ENCODE measurements at regions not wholly inside any gene's neighbourhood (a gene's known extent, or its start where the extent isn't known, plus 50 kb on each side); places are given as distances from the start of the nearest gene placed in this dataset.
A peak's percentile ranks its signal among the peaks of the same experiment; 100 is the strongest.
"Not testable (repeated sequence)": the region's sequence is repeated elsewhere in the genome, so short reads cannot be mapped to it uniquely, and the experiment has no call there.

DNA sequence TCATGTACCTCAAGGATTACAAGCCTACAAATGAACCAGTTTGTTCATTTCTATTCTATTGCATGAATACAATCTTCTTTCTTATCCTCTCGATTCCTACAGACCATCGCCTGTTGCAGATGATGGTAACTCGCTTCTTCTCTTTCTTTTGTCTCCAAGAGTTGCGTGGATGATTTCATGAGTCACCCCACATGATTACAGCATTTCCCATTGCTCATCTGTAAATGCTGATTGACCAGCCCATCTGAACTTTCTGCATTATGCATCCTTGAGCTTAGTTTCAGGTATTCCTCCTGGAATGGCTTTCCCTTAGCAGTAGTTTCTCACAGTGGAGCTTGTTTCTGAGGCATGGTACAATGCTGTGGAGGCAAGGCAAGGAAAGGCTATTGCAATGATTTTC, 109.6 kb upstream of the TOPAZ1 start:
- DNase-seq (ENCODE audit: low spot score in 2 of 2): no peak
- H3K4me3 ChIP-seq: no peak overlapping the region
- in situ Hi-C loops (cut with MboI; ENCODE audit: low sequenced_read_pairs): no loop called here

DNA sequence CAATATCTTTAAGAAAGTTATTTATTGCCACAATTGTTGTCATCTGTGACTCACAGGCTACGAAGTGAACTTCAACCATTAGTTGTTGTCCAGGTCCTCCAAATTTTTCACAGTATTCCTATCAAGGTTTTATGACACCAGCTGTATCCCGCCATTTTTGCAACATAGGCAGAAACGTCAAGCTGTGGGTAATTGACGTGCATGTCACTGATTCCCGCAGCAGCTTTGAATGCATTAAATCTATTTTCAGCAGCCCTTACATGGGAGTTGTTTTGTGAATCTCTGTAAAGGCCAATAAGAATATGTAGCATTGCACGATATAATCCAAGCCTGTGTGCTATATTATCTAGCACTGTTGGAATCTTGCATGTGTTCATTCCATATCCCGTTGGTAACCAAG, 109.1 kb upstream of the TOPAZ1 start:
- no peaks in the 10 kb centered on the region for H3K36me3 ChIP-seq (replicated peaks)
- H3K4me1 ChIP-seq: no peaks in the 10 kb centered on the region
- in situ Hi-C loops (cut with MboI; ENCODE audit: low sequenced_read_pairs): no loop called here
- H3K4me3 ChIP-seq: no peak overlapping the region
- H3K9me3 ChIP-seq: no peaks in the 10 kb centered on the region
- no peak for DNase-seq (ENCODE audit: low spot score in 2 of 2)
- 0 out of 2 replicates have a peak, but pooled peaks cover 3% of the 10 kb centered on the region for H3K27me3 ChIP-seq (ENCODE audit: low read depth)

More for the DNA sequence above, 109.6 kb upstream of the TOPAZ1 start:
- H3K9me3 ChIP-seq: no peaks in the 10 kb centered on the region
- H3K27me3 ChIP-seq (ENCODE audit: low read depth): 0 out of 2 replicates have a peak, but pooled peaks cover 3% of the 10 kb centered on the region
- H3K36me3 ChIP-seq (replicated peaks): no peaks in the 10 kb centered on the region
- H3K4me1 ChIP-seq: no peaks in the 10 kb centered on the region

DNA sequence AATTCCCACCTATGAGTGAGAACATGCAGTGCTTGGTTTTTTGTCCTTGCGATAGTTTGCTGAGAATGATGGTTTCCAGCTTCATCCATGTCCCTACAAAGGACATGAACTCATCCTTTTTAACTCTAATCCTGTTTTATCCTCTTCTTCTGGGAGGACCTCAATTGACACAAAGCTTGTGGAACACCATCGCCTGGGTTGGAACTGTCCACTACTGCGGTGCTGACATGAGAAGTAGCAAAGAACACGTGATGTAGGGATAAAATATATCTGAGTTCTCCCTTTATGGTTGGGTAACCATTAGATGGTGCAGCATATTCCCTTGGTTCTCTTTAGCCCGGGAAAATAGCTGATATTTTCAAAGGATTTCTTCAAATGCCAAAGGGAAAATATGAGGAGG, 105.3 kb upstream of the TOPAZ1 start:
- in situ Hi-C loops (cut with MboI; ENCODE audit: low sequenced_read_pairs): no loop called here
- Histone ChIP-seq H3K4me3 (no peak overlapping the region), H3K9me3 (no peaks in the 10 kb centered on the region), H3K27me3 (ENCODE audit: low read depth) (0 out of 2 replicates have a peak, but pooled peaks cover 3% of the 10 kb centered on the region), H3K36me3 (replicated peaks) (no peaks in the 10 kb centered on the region), H3K4me1 (no peaks in the 10 kb centered on the region)
- peak in 1 of 2 experiments; percentile 20 for DNase-seq (ENCODE audit: low spot score in 2 of 2)

DNA sequence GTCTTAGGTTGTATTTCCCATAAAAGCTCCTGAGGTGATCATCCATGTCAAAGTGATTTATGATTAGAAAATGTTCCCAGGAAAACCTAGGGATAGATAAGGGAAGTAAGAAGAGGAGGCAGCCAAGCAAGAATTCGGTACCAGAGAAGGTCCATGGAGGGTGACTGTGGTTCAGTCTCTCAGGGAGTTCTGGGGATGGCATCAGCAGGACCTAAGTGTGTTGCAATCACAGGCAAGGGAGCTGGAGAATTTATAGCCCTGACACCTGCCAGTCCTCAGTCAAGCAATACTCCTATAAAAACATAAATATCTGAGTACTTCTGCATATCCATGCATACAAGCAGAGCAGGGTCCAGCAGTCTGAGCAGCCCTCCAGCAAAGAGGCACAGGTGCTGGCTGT, 95.6 kb upstream of the TOPAZ1 start:
- H3K9me3 ChIP-seq: no peaks in the 10 kb centered on the region
- in situ Hi-C loops (cut with MboI; ENCODE audit: low sequenced_read_pairs): no loop called here
- no peak overlapping the region for H3K4me3 ChIP-seq
- H3K4me1 ChIP-seq: no peaks in the 10 kb centered on the region
- no peaks in the 10 kb centered on the region for H3K27me3 ChIP-seq (ENCODE audit: low read depth)
- no peak for DNase-seq (ENCODE audit: low spot score in 2 of 2)
- H3K36me3 ChIP-seq (replicated peaks): no peaks in the 10 kb centered on the region

DNA sequence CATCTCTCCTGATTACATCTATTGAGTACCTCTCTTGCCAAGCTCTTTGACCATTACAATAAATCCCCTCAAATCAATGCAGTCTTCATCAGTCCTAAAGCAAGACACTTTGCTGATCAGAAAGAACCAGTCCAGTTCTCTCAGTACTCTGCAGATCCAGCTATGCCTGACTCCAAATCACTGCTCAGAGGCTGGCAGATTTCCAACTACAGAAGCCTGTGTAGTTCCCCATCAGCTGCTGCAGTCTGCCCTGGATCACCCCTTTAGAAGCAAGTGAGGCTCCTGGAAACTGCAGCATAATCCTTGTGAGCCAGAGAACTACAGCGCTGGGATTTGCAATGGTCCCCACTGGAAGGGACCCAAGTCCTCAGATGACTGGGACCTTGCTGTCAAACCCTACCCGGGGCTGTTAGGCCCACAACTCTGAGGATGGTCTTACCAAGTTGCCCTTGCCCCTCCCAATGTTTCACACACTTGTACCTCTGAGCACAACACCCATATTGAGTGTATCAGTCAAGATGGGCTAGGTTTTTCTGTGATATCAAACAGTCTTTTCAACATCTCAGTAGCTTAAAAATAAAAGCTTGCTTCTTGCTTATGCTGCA, 81.9 kb upstream of the TOPAZ1 start:
- in situ Hi-C loops (cut with MboI; ENCODE audit: low sequenced_read_pairs): no loop called here
- Histone ChIP-seq H3K27me3 (ENCODE audit: low read depth) (peaks cover 2% of the 10 kb centered on the region; the same call in 1 of the 2 replicates), H3K4me1 (no peaks in the 10 kb centered on the region), H3K36me3 (replicated peaks) (no peaks in the 10 kb centered on the region), H3K4me3 (no peak overlapping the region), H3K9me3 (no peaks in the 10 kb centered on the region)
- DNase-seq (ENCODE audit: low spot score in 2 of 2): no peak

DNA sequence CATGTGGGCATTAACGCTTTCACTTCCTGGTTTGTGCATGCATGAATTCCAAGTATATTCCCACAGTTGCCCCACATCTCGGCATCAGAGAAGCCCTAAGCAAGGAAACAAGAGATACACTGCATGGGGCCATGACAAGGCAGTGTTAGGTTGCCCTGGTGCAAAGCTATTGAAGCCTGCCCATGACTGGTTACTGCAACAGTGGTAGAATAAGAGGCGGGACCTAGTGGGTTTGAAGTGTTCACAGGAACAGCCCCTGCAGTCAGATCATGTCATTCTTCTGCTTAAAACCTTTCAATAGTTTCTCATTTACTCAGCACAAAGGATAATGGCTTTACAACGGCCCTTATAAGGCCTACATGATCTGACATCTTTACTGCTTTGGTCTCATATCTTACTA, 80.9 kb upstream of the TOPAZ1 start:
- DNase-seq (ENCODE audit: low spot score in 2 of 2): no peak
- Histone ChIP-seq H3K9me3 (no peaks in the 10 kb centered on the region), H3K27me3 (ENCODE audit: low read depth) (0 out of 2 replicates have a peak, but pooled peaks cover 2% of the 10 kb centered on the region), H3K4me3 (no peak overlapping the region), H3K36me3 (replicated peaks) (no peaks in the 10 kb centered on the region), H3K4me1 (no peaks in the 10 kb centered on the region)
- in situ Hi-C loops (cut with MboI; ENCODE audit: low sequenced_read_pairs): no loop called here

DNA sequence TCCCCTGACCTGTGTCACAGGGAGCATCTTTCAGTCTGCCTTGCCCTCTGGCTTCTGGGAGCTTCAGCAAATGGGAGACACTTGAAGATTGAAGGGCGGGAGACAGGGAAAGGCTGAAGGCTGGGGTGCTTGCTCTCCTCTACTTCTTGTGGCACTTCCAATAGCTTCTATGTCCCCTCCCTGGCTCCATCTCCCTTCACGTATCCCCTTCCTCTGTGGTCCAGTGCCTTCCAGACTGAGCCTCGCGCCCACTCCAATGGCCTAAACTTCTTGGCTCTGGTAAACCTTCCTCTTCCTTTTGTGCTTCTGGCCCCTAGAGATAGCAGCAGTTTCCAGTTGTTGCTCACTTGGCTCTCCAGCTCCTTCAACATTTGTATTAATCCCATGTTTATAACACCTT, 69.8 kb upstream of the TOPAZ1 start:
- no peak for DNase-seq (ENCODE audit: low spot score in 2 of 2)
- Histone ChIP-seq H3K4me3 (no peak overlapping the region), H3K36me3 (replicated peaks) (no peaks in the 10 kb centered on the region), H3K27me3 (ENCODE audit: low read depth) (0 out of 2 replicates have a peak, but pooled peaks cover 3% of the 10 kb centered on the region), H3K4me1 (no peaks in the 10 kb centered on the region), H3K9me3 (no peaks in the 10 kb centered on the region)
- in situ Hi-C loops (cut with MboI; ENCODE audit: low sequenced_read_pairs): no loop called here

DNA sequence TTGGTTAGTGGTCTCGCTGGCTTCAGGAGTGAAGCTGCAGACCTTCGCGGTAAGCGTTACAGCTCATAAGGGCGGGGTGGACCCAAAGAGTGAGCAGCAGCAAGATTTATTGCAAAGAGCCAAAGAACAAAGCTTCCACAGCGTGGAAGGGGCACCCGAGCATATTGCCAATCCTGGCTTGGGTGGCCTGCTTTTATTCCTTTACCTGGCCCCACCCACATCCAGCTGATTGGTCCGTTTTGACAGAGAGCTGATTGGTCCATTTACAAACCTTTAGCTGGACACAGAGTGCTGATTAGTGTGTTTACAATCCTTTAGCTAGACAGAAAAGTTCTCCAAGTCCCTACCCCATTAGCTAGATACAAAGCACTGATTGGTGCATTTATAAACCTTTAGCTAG, 69.0 kb upstream of the TOPAZ1 start:
- DNase-seq (ENCODE audit: low spot score in 2 of 2); H3K36me3 ChIP-seq (replicated peaks); H3K4me1 ChIP-seq; H3K4me3 ChIP-seq; in situ Hi-C loops (cut with MboI; ENCODE audit: low sequenced_read_pairs); H3K9me3 ChIP-seq; H3K27me3 ChIP-seq (ENCODE audit: low read depth): not testable (repeated sequence)

DNA sequence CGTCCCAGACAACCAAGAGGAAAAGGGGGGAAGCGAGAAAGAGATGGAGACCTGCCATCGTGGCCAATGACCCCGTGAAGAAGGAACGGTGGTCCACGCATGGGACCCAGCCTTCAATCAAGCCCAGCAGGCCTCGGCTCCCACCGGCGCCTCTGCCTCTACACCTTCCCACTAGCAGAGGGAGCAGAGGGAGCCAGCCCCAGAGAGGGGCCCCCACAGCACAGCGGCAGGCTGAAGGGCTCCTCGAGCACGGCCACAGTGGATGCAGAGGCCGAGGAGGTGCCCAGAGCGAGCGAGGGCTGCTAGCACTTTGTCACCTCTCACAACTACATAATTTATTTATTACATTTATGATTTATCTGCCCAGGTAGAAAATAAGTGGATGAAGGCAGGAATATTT, 68.4 kb upstream of the TOPAZ1 start:
- in situ Hi-C loops (cut with MboI; ENCODE audit: low sequenced_read_pairs): no loop called here
- Histone ChIP-seq H3K4me3 (no peak overlapping the region), H3K9me3 (no peaks in the 10 kb centered on the region), H3K27me3 (ENCODE audit: low read depth) (0 out of 2 replicates have a peak, but pooled peaks cover 3% of the 10 kb centered on the region), H3K36me3 (replicated peaks) (no peaks in the 10 kb centered on the region), H3K4me1 (no peaks in the 10 kb centered on the region)
- no peak for DNase-seq (ENCODE audit: low spot score in 2 of 2)

DNA sequence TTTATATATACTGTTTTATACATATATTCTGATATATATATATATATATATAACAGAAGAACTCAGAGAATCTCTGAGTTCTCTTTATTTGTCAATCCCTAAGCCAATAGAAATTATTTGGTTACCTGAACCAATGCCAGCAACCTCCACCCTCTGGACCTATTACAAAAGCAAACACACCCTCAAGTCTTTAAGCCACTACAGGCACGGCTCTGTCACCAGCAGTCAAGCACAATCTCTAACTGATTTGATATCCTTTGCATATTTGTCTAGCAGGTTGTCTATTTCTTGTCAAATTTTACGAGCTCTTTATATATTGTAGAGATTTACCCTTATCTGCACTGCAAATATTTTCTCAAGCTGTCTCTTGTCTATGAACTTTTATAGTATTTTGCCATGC, 66.6 kb upstream of the TOPAZ1 start:
- Histone ChIP-seq H3K4me1 (no peaks in the 10 kb centered on the region), H3K27me3 (ENCODE audit: low read depth) (0 out of 2 replicates have a peak, but pooled peaks cover 3% of the 10 kb centered on the region)
- in situ Hi-C loops (cut with MboI; ENCODE audit: low sequenced_read_pairs): no loop called here

DNA sequence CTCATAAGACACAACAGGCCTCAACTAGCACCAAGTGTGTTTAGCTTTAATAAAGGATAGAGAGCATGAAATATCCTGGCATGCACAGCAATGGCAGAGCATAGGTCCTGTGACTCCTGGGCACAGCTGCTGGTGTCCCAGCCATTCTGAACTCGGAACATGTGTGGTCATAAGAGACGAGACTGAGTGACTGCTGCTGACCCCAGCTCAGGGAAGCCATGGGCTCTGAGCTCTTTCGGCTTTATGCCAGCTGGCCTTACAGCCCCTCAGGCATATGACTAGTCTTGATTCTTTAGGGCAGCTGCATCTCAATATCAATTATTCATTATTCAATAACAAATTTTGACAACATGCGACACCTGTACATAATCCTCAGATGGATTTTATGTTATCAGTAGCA, 62.4 kb upstream of the TOPAZ1 start:
- H3K4me3 ChIP-seq: no peak overlapping the region
- H3K4me1 ChIP-seq: no peaks in the 10 kb centered on the region
- DNase-seq (ENCODE audit: low spot score in 2 of 2): no peak
- no peaks in the 10 kb centered on the region for H3K27me3 ChIP-seq (ENCODE audit: low read depth)
- no peaks in the 10 kb centered on the region for H3K36me3 ChIP-seq (replicated peaks)
- H3K9me3 ChIP-seq: no peaks in the 10 kb centered on the region
- in situ Hi-C loops (cut with MboI; ENCODE audit: low sequenced_read_pairs): no loop called here

More for the DNA sequence above, 66.6 kb upstream of the TOPAZ1 start:
- Histone ChIP-seq H3K9me3 (no peaks in the 10 kb centered on the region), H3K36me3 (replicated peaks) (no peaks in the 10 kb centered on the region), H3K4me3 (no peak overlapping the region)
- DNase-seq (ENCODE audit: low spot score in 2 of 2): no peak

DNA sequence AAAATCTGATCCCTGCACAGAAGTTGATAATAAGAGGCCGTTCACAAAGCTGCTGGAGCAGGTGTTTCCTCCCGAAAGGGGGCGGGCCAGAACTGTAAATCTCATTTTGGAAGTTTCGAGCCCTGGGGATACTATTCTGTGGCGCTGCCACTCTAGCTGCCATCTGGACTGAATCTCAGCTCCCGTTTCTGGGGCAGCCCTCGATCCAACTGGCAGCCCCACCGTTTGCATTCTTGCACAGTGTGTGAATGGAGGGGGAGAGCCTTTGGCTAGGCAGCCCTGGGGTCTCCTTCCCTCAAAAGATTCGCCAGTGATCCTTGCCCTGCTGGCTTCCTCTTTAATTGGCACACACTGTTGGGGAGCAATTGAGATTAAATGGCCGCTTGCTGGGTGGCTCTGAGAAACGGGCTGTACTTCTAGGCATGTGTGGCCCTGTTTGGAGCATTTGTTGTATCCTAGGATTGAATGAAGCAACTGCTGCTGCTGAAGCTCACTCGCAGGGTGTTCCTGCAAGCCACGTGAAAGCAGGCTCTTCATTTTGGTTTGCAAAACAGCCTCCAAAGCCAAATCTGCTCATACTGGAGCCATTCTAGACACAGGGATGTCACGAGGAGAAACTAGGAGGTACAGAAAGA, 57.2 kb upstream of the TOPAZ1 start:
- Histone ChIP-seq H3K4me1 (no peaks in the 10 kb centered on the region), H3K27me3 (ENCODE audit: low read depth) (no peaks in the 10 kb centered on the region), H3K36me3 (replicated peaks) (no peaks in the 10 kb centered on the region), H3K9me3 (no peaks in the 10 kb centered on the region), H3K4me3 (no peak overlapping the region)
- DNase-seq (ENCODE audit: low spot score in 2 of 2): no peak
- in situ Hi-C loops (cut with MboI; ENCODE audit: low sequenced_read_pairs): no loop called here

DNA sequence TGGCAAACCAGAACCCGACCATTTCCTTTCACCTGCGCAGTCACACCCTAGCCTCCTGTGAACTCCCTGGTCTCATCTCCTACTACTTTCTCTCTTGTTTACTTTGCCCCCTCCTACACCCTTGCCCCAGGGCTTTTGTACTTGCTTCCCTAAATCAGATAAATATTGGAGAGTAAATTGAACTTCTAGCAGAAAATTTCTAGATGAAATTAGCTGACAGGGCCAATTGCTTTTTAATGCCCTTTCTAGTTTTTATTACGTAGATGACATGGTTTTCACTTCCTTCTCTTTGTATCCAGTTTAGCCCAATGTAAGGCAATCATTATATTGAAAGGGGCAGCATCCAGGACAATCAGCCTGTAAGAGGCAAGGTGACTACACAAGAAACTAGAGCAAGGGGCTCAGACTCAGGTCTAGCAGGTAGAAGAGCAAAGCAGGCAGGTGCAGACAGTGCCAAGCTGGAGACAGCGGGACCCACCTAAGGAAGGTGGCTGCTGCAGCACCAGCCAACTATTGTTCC, 56.2 kb upstream of the TOPAZ1 start:
- in situ Hi-C loops (cut with MboI; ENCODE audit: low sequenced_read_pairs): no loop called here
- DNase-seq (ENCODE audit: low spot score in 2 of 2): no peak
- H3K9me3 ChIP-seq: no peaks in the 10 kb centered on the region
- H3K27me3 ChIP-seq (ENCODE audit: low read depth): no peaks in the 10 kb centered on the region
- H3K36me3 ChIP-seq (replicated peaks): no peaks in the 10 kb centered on the region
- H3K4me3 ChIP-seq: no peak overlapping the region
- no peaks in the 10 kb centered on the region for H3K4me1 ChIP-seq

DNA sequence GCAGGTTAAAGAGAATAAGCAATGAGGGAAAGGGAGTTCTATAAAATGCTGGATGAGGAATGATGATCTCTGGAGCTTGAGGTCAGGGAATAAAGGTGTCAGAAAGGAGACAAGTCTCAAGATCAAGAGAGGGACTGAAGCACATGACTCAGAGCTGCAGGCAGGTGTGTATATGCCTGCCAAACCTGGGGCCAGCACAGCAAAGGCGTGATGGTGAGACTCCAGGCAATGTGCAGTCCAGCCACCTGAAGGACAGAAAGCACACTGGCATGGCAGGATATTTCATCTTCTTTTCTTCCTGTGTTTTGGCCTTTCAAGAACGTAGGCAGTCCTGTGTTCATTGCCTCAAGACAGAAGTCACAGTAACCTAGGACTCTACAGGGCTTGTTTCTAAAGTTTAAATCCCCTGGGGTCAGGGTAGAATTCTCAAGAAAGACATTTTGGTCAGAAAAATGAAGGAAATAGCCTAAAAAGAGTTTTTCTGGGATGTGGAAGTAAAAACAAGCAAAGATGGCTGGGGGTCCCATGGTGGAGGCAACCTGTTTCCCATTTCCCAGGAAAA, 55.5 kb upstream of the TOPAZ1 start:
- Histone ChIP-seq H3K27me3 (ENCODE audit: low read depth) (no peaks in the 10 kb centered on the region), H3K4me1 (no peaks in the 10 kb centered on the region), H3K9me3 (no peaks in the 10 kb centered on the region), H3K4me3 (no peak overlapping the region), H3K36me3 (replicated peaks) (no peaks in the 10 kb centered on the region)
- in situ Hi-C loops (cut with MboI; ENCODE audit: low sequenced_read_pairs): no loop called here
- DNase-seq (ENCODE audit: low spot score in 2 of 2): no peak
